ENCODE measurements at regions not wholly inside any gene's neighbourhood (a gene's known extent, or its start where the extent isn't known, plus 50 kb on each side); places are given as distances from the start of the nearest gene placed in this dataset.
"Not testable (repeated sequence)": the region's sequence is repeated elsewhere in the genome, so short reads cannot be mapped to it uniquely, and the experiment has no call there.

GRCh38 chr1:102365071-102365470 is 368.3 kb upstream of the OLFM3 start:
- DNase-seq (ENCODE audit: low read depth), result no peak

- DNase-seq (ENCODE audit: low read depth), result no peak
These were observed 339.9 kb upstream of the OLFM3 start for GRCh38 chr1:102336602-102337001.

- DNase-seq (ENCODE audit: low read depth), result no peak
These were observed 321.5 kb upstream of the OLFM3 start for GRCh38 chr1:102318104-102318806.

GRCh38 chr1:102315096-102315495 is 318.4 kb upstream of the OLFM3 start:
- no peak for DNase-seq (ENCODE audit: low read depth)

- no peak for DNase-seq (ENCODE audit: low read depth)
These were observed 299.4 kb upstream of the OLFM3 start for GRCh38 chr1:102296116-102296515.

- DNase-seq (ENCODE audit: low read depth), result no peak
These were observed 286.2 kb upstream of the OLFM3 start for GRCh38 chr1:102282955-102283354.

GRCh38 chr1:102262994-102263393 is 266.3 kb upstream of the OLFM3 start:
- no peak for DNase-seq (ENCODE audit: low read depth)

- no peak for DNase-seq (ENCODE audit: low read depth)
These were observed 256.2 kb upstream of the OLFM3 start for GRCh38 chr1:102252731-102253505.

GRCh38 chr1:102241431-102242338 is 245.0 kb upstream of the OLFM3 start:
- no peak for DNase-seq (ENCODE audit: low read depth)

- DNase-seq (ENCODE audit: low read depth), result no peak
These were observed 242.5 kb upstream of the OLFM3 start for GRCh38 chr1:102239247-102239646.

GRCh38 chr1:102234753-102235359 is 238.1 kb upstream of the OLFM3 start:
- no peak for DNase-seq (ENCODE audit: low read depth)

GRCh38 chr1:102219463-102219862 is 222.7 kb upstream of the OLFM3 start:
- no peak for DNase-seq (ENCODE audit: low read depth)

- not testable (repeated sequence) for DNase-seq (ENCODE audit: low read depth)
These were observed 214.2 kb upstream of the OLFM3 start for GRCh38 chr1:102210891-102211290.

GRCh38 chr1:102191723-102192122 is 195.0 kb upstream of the OLFM3 start:
- DNase-seq (ENCODE audit: low read depth), result peak; percentile 1

GRCh38 chr1:102190429-102190828 is 193.7 kb upstream of the OLFM3 start:
- no peak for DNase-seq (ENCODE audit: low read depth)

- DNase-seq (ENCODE audit: low read depth), result no peak
These were observed 189.8 kb upstream of the OLFM3 start for GRCh38 chr1:102186536-102186935.

GRCh38 chr1:102185260-102185659 is 188.5 kb upstream of the OLFM3 start:
- no peak for DNase-seq (ENCODE audit: low read depth)

GRCh38 chr1:102184477-102184876 is 187.8 kb upstream of the OLFM3 start:
- DNase-seq (ENCODE audit: low read depth), result no peak

- DNase-seq (ENCODE audit: low read depth), result no peak
These were observed 187.0 kb upstream of the OLFM3 start for GRCh38 chr1:102183711-102184110.

- DNase-seq (ENCODE audit: low read depth), result no peak
These were observed 186.0 kb upstream of the OLFM3 start for GRCh38 chr1:102182603-102183260.

- no peak for DNase-seq (ENCODE audit: low read depth)
These were observed 184.6 kb upstream of the OLFM3 start for GRCh38 chr1:102181341-102181740.

- DNase-seq (ENCODE audit: low read depth), result no peak
These were observed 181.8 kb upstream of the OLFM3 start for GRCh38 chr1:102178480-102178879.
